GM19193 (cell line): ENCODE measurements at regions not wholly inside any gene's neighbourhood (a gene's known extent, or its start where the extent isn't known, plus 50 kb on each side); places are given as distances from the start of the nearest gene placed in this dataset.

ENCODE experiments used
- POLR2A ChIP-seq: IDR thresholded peaks from 4 replicates; pipeline ENCODE4 v1.6.1; 2011; ENCODE audit not compliant: insufficient read depth, insufficient read length; ENCODE audit errors: extremely low read depth

- no peak for TF ChIP-seq POLR2A
These were observed 221.0 kb upstream of the TPM1 start for GRCh38 chr15:62821384-62822131.

- TF ChIP-seq POLR2A = no peak
These were observed 220.3 kb upstream of the TPM1 start for GRCh38 chr15:62822228-62822627.

DNA sequence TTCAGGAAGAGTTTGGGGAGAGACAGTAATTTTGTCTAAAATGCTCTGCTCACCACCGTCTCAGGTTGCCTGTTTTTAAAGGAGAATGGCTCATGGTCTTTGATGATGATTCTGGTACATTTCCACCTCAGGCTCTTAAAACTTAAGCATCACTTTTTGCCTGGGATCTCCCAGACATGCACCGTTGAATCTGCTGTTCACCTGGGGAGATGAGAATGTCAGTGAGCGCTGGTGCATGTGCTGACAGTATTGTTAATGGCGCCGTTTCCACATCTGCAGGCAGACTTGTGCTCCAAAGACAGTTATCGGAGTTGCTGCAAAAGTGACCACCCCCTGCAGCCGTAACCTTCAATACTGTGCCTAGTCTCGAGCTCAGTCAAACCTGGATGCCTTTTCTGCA lies 219.0 kb upstream of the TPM1 start:
- no peak for TF ChIP-seq POLR2A

- TF ChIP-seq POLR2A = no peak
These were observed 218.2 kb upstream of the TPM1 start for GRCh38 chr15:62824111-62825015.

GRCh38 chr15:62825191-62825590 lies 217.4 kb upstream of the TPM1 start:
- TF ChIP-seq POLR2A = no peak

DNA sequence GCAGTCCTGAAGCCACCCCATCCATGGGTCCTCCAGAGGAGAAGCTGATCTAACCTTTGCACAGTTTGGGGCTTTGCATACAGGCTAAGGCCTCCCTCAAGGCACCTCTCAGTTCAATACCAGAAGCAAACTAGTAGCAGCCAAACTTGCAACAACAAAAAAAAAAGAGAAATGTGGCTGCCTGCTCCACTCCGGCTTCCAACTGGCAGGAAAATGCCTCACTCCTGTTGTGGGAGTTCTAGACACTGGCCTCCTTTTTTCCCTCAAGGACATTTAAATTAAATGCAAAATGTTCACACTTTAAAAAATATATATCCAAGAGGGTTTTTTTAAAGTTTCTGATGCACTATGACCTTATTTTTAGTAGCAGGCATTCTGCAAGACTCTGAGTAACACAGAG lies 216.0 kb upstream of the TPM1 start:
- no peak for TF ChIP-seq POLR2A

DNA sequence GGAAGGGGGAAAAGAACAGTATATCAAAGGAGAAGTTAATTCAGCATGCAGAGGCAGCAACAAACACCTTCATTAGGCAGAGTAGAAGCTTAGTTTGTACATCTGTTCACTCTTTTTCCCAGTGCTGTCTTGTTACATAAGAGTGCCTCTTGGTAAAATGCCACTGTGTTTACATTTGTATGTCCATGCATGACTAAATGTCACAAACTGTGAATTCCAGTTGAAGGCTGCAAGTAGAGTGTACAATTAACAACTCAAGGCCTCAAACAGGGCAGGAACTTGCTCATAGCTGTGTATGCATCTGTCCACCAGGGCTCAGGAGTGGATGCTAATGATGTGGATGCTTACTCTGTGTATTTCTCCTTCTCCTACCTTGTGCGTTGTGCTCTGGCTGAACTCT lies 214.2 kb upstream of the TPM1 start:
- no peak for TF ChIP-seq POLR2A

DNA sequence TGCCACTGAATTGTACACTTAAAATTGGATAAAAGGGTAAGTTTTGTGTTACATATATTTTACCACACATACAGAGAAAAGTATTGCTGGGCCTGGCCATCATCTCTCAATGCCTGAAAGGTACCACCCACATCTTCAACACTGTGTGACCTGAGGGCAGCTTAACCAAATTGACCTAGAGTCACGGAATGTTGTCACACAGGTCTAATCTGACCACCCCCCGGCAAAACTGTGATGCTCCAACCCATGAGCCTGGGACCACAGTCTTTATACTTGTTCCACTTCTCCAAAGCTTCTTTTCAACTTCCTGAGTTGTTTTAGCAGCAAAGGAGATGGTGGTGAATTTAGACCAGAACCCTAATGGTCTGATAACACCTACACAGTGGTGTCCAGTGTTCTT lies 210.3 kb upstream of the TPM1 start:
- TF ChIP-seq POLR2A = no peak

GRCh38 chr15:62833646-62834045 lies 208.9 kb upstream of the TPM1 start:
- TF ChIP-seq POLR2A = no peak

GRCh38 chr15:62834686-62835329 lies 207.7 kb upstream of the TPM1 start:
- no peak for TF ChIP-seq POLR2A

GRCh38 chr15:62835351-62835750 lies 207.2 kb upstream of the TPM1 start:
- TF ChIP-seq POLR2A = no peak

DNA sequence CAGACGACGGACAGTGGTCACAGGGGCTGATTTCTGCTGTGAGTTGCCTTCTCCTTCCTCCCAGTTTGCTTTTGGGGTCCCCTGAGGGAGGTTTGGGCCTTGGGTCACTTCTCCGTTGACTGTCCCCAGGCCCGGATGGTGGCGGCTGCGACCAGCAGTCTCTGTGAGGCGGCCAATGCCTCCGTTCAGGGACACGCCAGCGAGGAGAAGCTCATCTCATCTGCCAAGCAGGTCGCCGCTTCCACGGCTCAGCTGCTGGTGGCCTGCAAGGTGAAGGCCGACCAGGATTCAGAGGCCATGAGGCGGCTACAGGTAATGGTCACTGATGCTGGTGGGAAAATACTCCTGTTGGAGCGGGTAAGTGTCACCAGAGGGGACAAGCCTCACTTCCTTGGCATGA lies 206.8 kb upstream of the TPM1 start:
- TF ChIP-seq POLR2A = no peak

DNA sequence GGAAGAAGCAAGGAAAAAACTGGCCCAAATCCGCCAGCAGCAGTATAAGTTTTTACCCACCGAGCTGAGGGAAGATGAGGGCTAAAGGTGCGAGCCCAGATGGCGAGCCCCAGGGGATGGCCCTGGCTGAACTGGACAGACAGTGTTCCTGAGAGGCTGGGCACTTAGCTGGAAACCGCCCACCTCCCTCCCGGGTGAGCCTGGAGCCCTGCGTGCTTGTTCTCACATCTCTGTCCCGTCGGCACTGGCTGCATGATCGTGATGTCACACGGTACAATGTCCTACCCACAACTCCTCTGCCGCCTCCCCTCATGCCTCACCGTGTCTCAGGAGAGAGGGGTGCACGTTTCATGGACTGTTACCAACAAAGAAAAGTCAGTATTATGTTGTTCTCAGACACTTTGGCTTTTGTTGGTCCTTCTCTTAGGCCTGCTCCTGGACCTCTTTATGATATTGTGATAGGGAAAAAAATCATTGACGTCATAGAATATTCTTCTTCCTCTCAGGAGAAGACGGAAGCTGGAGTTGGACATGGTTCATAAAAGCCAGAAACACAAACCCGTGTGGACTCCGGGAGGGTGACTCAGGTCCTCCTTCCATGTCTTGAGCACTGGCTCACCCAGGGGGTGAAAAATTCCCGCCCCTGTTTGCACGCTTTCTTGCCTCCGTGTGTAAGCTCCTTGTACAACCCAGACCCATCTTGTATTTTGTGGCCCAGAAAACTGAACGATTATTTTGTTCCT lies 201.8 kb upstream of the TPM1 start:
- TF ChIP-seq POLR2A = no peak

DNA sequence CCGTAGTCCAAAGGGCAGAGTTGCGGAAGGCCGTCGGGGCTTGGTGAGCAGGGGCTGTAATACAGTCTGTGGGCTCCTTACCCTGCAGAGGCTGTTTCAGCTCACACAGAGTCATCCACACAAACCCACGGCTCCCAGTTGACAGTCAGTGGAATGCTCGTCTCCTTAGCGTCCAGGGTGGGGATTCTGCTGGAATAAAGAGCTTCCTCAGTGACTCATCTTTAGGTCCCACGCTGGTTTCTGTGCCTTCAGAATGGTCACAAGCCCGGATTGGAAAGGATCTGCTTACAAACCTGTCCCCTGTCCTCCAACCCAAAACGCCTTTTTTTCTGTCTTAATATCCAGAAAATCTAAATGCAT lies 201.3 kb upstream of the TPM1 start:
- no peak for TF ChIP-seq POLR2A
